Esophagus (tissue), 2 donors: ENCODE measurements at regions not wholly inside any gene's neighbourhood (a gene's known extent, or its start where the extent isn't known, plus 50 kb on each side); places are given as distances from the start of the nearest gene placed in this dataset.

Experiments
- H3K27ac ChIP-seq, 2 donors: one replicate each; pipeline ENCODE4 v1.5.1; 2013; ENCODE audit warnings: low read depth in 2 of 2, mild to moderate bottlenecking in 2 of 2, inconsistent platforms in 1 of 2, low read length in 1 of 2, moderate library complexity in 1 of 2
- H3K27me3 ChIP-seq, 2 donors: one replicate each; pipeline ENCODE4 v1.6.1; 2013; ENCODE audit warnings: low read length in 2 of 2, control low read depth in 1 of 2, mild to moderate bottlenecking in 1 of 2; ENCODE audit not compliant: insufficient read depth in 2 of 2, control insufficient read depth in 1 of 2
- H3K36me3 ChIP-seq, 2 donors: one replicate each; pipeline ENCODE4 v1.6.1; 2013; ENCODE audit warnings: low read length in 1 of 2; ENCODE audit not compliant: control insufficient read depth in 2 of 2, insufficient read depth in 2 of 2
- H3K4me1 ChIP-seq, 2 donors: one replicate each; pipeline ENCODE4 v1.6.1; 2013; ENCODE audit warnings: low read length in 1 of 2; ENCODE audit not compliant: control insufficient read depth in 2 of 2, insufficient read depth in 2 of 2
- H3K4me3 ChIP-seq, 2 donors: one replicate each; pipeline ENCODE4 v1.5.1; 2013; ENCODE audit warnings: low read length in 2 of 2, mild to moderate bottlenecking in 2 of 2, low read depth in 1 of 2, moderate library complexity in 1 of 2
- H3K9me3 ChIP-seq, 2 donors: one replicate each; pipeline ENCODE4 v1.6.1; 2013; ENCODE audit warnings: mild to moderate bottlenecking in 2 of 2, low read depth in 1 of 2, low read length in 1 of 2, moderate library complexity in 1 of 2; ENCODE audit not compliant: control insufficient read depth in 2 of 2, insufficient read depth in 1 of 2
- WGBS, 2 donors: extraction: QIAGEN DNeasy Blood & Tissue Kit; methylation state at CpG; one replicate each; pipeline ENCODE4 v1.1.7; 2013; 5-methylcytosine and 5-hydroxymethylcytosine counted together
- donor health status: healthy with polysubstance abuse.
- donor health status: Bipolar disorder and iron deficiency.

- no peaks in the 10 kb centered on the region for H3K9me3 ChIP-seq
- 82 to 83% methylated on average over 5 of the region's 5 CpGs for WGBS, 2 donors
- H3K4me1 ChIP-seq = no peaks in the 10 kb centered on the region
- H3K36me3 ChIP-seq = no peaks in the 10 kb centered on the region
- no peak overlapping the region for H3K27ac ChIP-seq
- H3K27me3 ChIP-seq = no peaks in the 10 kb centered on the region
- H3K4me3 ChIP-seq = no peak overlapping the region
Measured at GRCh38 chr4:181776264-181777054, 466.7 kb upstream of the TENM3 start.

- H3K36me3 ChIP-seq = no peaks in the 10 kb centered on the region
- 74 to 80% methylated on average over 2 of the region's 2 CpGs for WGBS, 2 donors
- H3K27me3 ChIP-seq = no peaks in the 10 kb centered on the region
- no peak overlapping the region for H3K27ac ChIP-seq
- H3K4me1 ChIP-seq = no peaks in the 10 kb centered on the region
- H3K4me3 ChIP-seq = no peak overlapping the region
- H3K9me3 ChIP-seq = no peaks in the 10 kb centered on the region
Measured at GRCh38 chr4:181777518-181777917, 465.7 kb upstream of the TENM3 start.

GRCh38 chr4:181784881-181785280 lies 458.3 kb upstream of the TENM3 start:
- no peak overlapping the region for H3K27ac ChIP-seq
- no peaks in the 10 kb centered on the region for H3K4me1 ChIP-seq
- no peak overlapping the region for H3K4me3 ChIP-seq
- H3K9me3 ChIP-seq = no peaks in the 10 kb centered on the region
- H3K27me3 ChIP-seq = no peaks in the 10 kb centered on the region
- H3K36me3 ChIP-seq = no peaks in the 10 kb centered on the region
- WGBS, 2 donors = 62 to 65% methylated on average over 2 of the region's 2 CpGs

- Histone ChIP-seq H3K27ac (no peak overlapping the region), H3K36me3 (no peaks in the 10 kb centered on the region), H3K4me1 (no peaks in the 10 kb centered on the region), H3K9me3 (no peaks in the 10 kb centered on the region), H3K4me3 (no peak overlapping the region), H3K27me3 (no peaks in the 10 kb centered on the region)
- 6 to 18% methylated on average over 1 of the region's 1 CpG for WGBS, 2 donors
Measured at GRCh38 chr4:181792641-181793040, 450.6 kb upstream of the TENM3 start.

- H3K27me3 ChIP-seq = no peaks in the 10 kb centered on the region
- H3K36me3 ChIP-seq = no peaks in the 10 kb centered on the region
- no peak overlapping the region for H3K4me3 ChIP-seq
- WGBS, 2 donors = 52 to 67% methylated on average over 6 of the region's 6 CpGs
- H3K27ac ChIP-seq = no peak overlapping the region
- H3K9me3 ChIP-seq = no peaks in the 10 kb centered on the region
- no peaks in the 10 kb centered on the region for H3K4me1 ChIP-seq
Measured at GRCh38 chr4:181793096-181793495, 450.1 kb upstream of the TENM3 start.

- 62 to 68% methylated on average over 8 of the region's 8 CpGs for WGBS, 2 donors
- Histone ChIP-seq H3K27ac (no peak overlapping the region), H3K4me1 (no peaks in the 10 kb centered on the region), H3K4me3 (no peak overlapping the region), H3K36me3 (no peaks in the 10 kb centered on the region), H3K27me3 (no peaks in the 10 kb centered on the region), H3K9me3 (no peaks in the 10 kb centered on the region)
Measured at GRCh38 chr4:181796502-181796901, 446.7 kb upstream of the TENM3 start.

GRCh38 chr4:181798536-181798935 lies 444.7 kb upstream of the TENM3 start:
- H3K27ac ChIP-seq = no peak overlapping the region
- no peaks in the 10 kb centered on the region for H3K27me3 ChIP-seq
- H3K4me1 ChIP-seq = no peaks in the 10 kb centered on the region
- H3K36me3 ChIP-seq = no peaks in the 10 kb centered on the region
- 54 to 58% methylated on average over 2 of the region's 2 CpGs for WGBS, 2 donors
- H3K4me3 ChIP-seq = no peak overlapping the region
- no peaks in the 10 kb centered on the region for H3K9me3 ChIP-seq

GRCh38 chr4:181799561-181800069 lies 443.6 kb upstream of the TENM3 start:
- no peaks in the 10 kb centered on the region for H3K27me3 ChIP-seq

GRCh38 chr4:181802207-181802606 lies 441.0 kb upstream of the TENM3 start:
- H3K27me3 ChIP-seq = no peaks in the 10 kb centered on the region
- WGBS, 2 donors = 75% methylated on average over 2 of the region's 2 CpGs
- no peak overlapping the region for H3K27ac ChIP-seq
- no peaks in the 10 kb centered on the region for H3K9me3 ChIP-seq
- H3K4me3 ChIP-seq = no peak overlapping the region
- H3K4me1 ChIP-seq = no peaks in the 10 kb centered on the region
- H3K36me3 ChIP-seq = no peaks in the 10 kb centered on the region

More at GRCh38 chr4:181799561-181800069, 443.6 kb upstream of the TENM3 start:
- H3K4me3 ChIP-seq = no peak overlapping the region
- H3K9me3 ChIP-seq = no peaks in the 10 kb centered on the region
- H3K36me3 ChIP-seq = no peaks in the 10 kb centered on the region
- H3K4me1 ChIP-seq = no peaks in the 10 kb centered on the region
- WGBS, 2 donors = 89% methylated on average over 10 of the region's 10 CpGs
- no peak overlapping the region for H3K27ac ChIP-seq

- H3K36me3 ChIP-seq = no peaks in the 10 kb centered on the region
- no peak overlapping the region for H3K4me3 ChIP-seq
- no peaks in the 10 kb centered on the region for H3K27me3 ChIP-seq
- no peak overlapping the region for H3K27ac ChIP-seq
- no peaks in the 10 kb centered on the region for H3K4me1 ChIP-seq
- no peaks in the 10 kb centered on the region for H3K9me3 ChIP-seq
Measured at GRCh38 chr4:181807771-181808170, 435.4 kb upstream of the TENM3 start.
